Liver (tissue), 8 donors: ENCODE measurements at regions not wholly inside any gene's neighbourhood (a gene's known extent, or its start where the extent isn't known, plus 50 kb on each side); places are given as distances from the start of the nearest gene placed in this dataset.
A peak's percentile ranks its signal among the peaks of the same experiment; 100 is the strongest.

Experiments used
- DNase-seq: peaks from one replicate; pipeline ENCODE4 v3.0.0-alpha.2; 2017; ENCODE audit warnings: low spot score
- H3K27ac ChIP-seq, 2 donors: one replicate each; pipeline ENCODE4 v1.7.0; 2013; ENCODE audit warnings: inconsistent platforms in 2 of 2, low read length in 2 of 2, control low read depth in 1 of 2, low read depth in 1 of 2, mild to moderate bottlenecking in 1 of 2
- H3K27me3 ChIP-seq, 4 donors: one replicate each; pipeline versions ENCODE4 v1.6.1 to v1.7.0; 2013; ENCODE audit warnings: low read length in 3 of 4, inconsistent platforms in 1 of 4, mild to moderate bottlenecking in 1 of 4, moderate library complexity in 1 of 4; ENCODE audit not compliant: control insufficient read depth in 4 of 4, insufficient read depth in 4 of 4
- H3K36me3 ChIP-seq, 4 donors: one replicate each; pipeline versions ENCODE4 v1.6.1 to v1.7.0; 2013; ENCODE audit warnings: low read length in 3 of 4, mild to moderate bottlenecking in 3 of 4, low read depth in 1 of 4, moderate library complexity in 1 of 4; ENCODE audit not compliant: control insufficient read depth in 4 of 4, insufficient read depth in 3 of 4
- H3K4me1 ChIP-seq, 4 donors: one replicate each; pipeline versions ENCODE4 v1.6.1 to v1.7.0; 2013; ENCODE audit warnings: low read length in 3 of 4, mild to moderate bottlenecking in 3 of 4, moderate library complexity in 1 of 4; ENCODE audit not compliant: control insufficient read depth in 4 of 4, insufficient read depth in 4 of 4
- H3K4me3 ChIP-seq, 3 donors: one replicate each; pipeline versions ENCODE4 v1.6.1 to v1.7.0; 2013; ENCODE audit warnings: low read length in 3 of 3, control low read depth in 1 of 3, low read depth in 1 of 3, mild to moderate bottlenecking in 1 of 3
- H3K9ac ChIP-seq, 2 donors: one replicate each; pipeline ENCODE4 v1.7.0; 2013; ENCODE audit warnings: low read length in 2 of 2, mild to moderate bottlenecking in 2 of 2, moderate library complexity in 2 of 2, control low read depth in 1 of 2, low read depth in 1 of 2
- H3K9me3 ChIP-seq, 4 donors: one replicate each; pipeline versions ENCODE4 v1.6.1 to v1.7.0; 2013; ENCODE audit warnings: low read length in 3 of 4; ENCODE audit not compliant: control insufficient read depth in 4 of 4
- ATF3 ChIP-seq: IDR thresholded peaks from 2 replicates; pipeline ENCODE4 v1.6.1; 2016; ENCODE audit warnings: antibody characterized with exemption
- CTCF ChIP-seq: fragments of 150-350 bp; IDR thresholded peaks from 2 replicates; pipeline ENCODE4 v1.5.1; 2017; ENCODE audit warnings: improper control_type of control experiment, low read depth, low read length; ENCODE audit not compliant: missing input control
- EGR1 ChIP-seq, 2 donors: IDR thresholded peaks; 2 replicates each; pipeline ENCODE4 v1.6.1; 2016 to 2018; ENCODE audit warnings: antibody characterized with exemption in 2 of 2, low read depth in 2 of 2
- FOXA1 ChIP-seq: IDR thresholded peaks from 2 replicates; pipeline ENCODE4 v1.6.1; 2016; ENCODE audit warnings: antibody characterized with exemption
- FOXA2 ChIP-seq: IDR thresholded peaks from 2 replicates; pipeline ENCODE4 v1.6.1; 2016; ENCODE audit warnings: antibody characterized with exemption
- GABPA ChIP-seq, 2 donors: IDR thresholded peaks in 1 of 2; conservative IDR thresholded peaks in 1 of 2; 2 replicates each; pipeline ENCODE4 v1.6.1; 2016; ENCODE audit warnings: antibody characterized with exemption in 2 of 2, mild to moderate bottlenecking in 1 of 2, moderate library complexity in 1 of 2
- HNF4A ChIP-seq, 2 donors: conservative IDR thresholded peaks; 2 replicates each; pipeline ENCODE4 v1.6.1; 2016; ENCODE audit warnings: antibody characterized with exemption in 2 of 2, mild to moderate bottlenecking in 2 of 2
- HNF4G ChIP-seq: IDR thresholded peaks from 2 replicates; pipeline ENCODE4 v1.6.1; 2016; ENCODE audit warnings: antibody characterized with exemption
- JUND ChIP-seq, 2 donors: IDR thresholded peaks; 2 replicates each; pipeline ENCODE4 v1.6.1; 2016; ENCODE audit warnings: antibody characterized with exemption in 2 of 2
- MAX ChIP-seq: IDR thresholded peaks from 2 replicates; pipeline ENCODE4 v1.6.1; 2016; ENCODE audit warnings: antibody characterized with exemption
- NR2F2 ChIP-seq: IDR thresholded peaks from 2 replicates; pipeline ENCODE4 v1.6.1; 2016; ENCODE audit warnings: antibody characterized with exemption
- RAD21 ChIP-seq, 2 donors: IDR thresholded peaks; 2 replicates each; pipeline ENCODE4 v1.6.1; 2016; ENCODE audit warnings: antibody characterized with exemption in 2 of 2, mild to moderate bottlenecking in 2 of 2
- REST ChIP-seq: IDR thresholded peaks from 2 replicates; pipeline ENCODE4 v1.6.1; 2016; ENCODE audit warnings: antibody characterized with exemption, mild to moderate bottlenecking
- RXRA ChIP-seq, 2 donors: IDR thresholded peaks; 2 replicates each; pipeline ENCODE4 v1.6.1; 2017 to 2018; ENCODE audit warnings: antibody characterized with exemption in 2 of 2, mild to moderate bottlenecking in 1 of 2
- SP1 ChIP-seq: IDR thresholded peaks from 2 replicates; pipeline ENCODE4 v1.6.1; 2018; ENCODE audit warnings: antibody characterized with exemption, mild to moderate bottlenecking
- TAF1 ChIP-seq: conservative IDR thresholded peaks from 2 replicates; pipeline ENCODE4 v1.6.1; 2016; ENCODE audit warnings: antibody characterized with exemption, mild to moderate bottlenecking
- YY1 ChIP-seq: IDR thresholded peaks from 2 replicates; pipeline ENCODE4 v1.6.1; 2016; ENCODE audit warnings: antibody characterized with exemption, mild to moderate bottlenecking
- WGBS: extraction: QIAGEN DNeasy Blood & Tissue Kit; methylation state at CpG from one replicate; pipeline ENCODE4 v1.1.7; 2013; 5-methylcytosine and 5-hydroxymethylcytosine counted together
- TF ChIP-seq, protein P1 (sequence below): IDR thresholded peaks from 2 replicates; pipeline ENCODE4 v1.6.1; 2016; ENCODE audit warnings: antibody characterized with exemption
- donor health status: healthy.
- donor health status: healthy.
- donor health status: healthy.
- donor health status: healthy.
- donor health status: healthy.

DNA sequence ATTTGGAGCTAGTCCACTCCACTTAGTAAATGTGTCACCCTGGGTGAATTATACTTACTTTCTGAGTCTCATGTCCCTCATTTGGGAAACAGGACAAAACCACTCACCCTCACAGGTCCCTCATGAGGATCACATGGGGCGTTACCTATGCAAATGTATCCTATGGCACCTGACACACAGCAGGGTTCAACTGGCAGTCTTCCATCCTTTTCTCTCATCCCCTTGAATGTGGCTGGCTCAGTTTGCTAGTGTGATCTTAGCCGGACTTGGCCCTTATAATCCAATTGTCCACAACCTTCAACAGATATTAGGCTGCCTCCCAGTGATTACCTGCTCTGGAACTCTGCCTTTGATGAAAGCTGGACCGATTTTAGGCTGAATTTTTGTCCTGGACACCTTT is 308.8 kb downstream of the MAP2K6 start:
- no peaks in the 10 kb centered on the region for H3K36me3 ChIP-seq
- DNase-seq = no peak
- no peaks in the 10 kb centered on the region for H3K9me3 ChIP-seq
- H3K27me3 ChIP-seq = peaks cover 0 to 5% (median 0%) of the 10 kb centered on the region in 4 donors
- no peaks in the 10 kb centered on the region for H3K4me1 ChIP-seq
- H3K9ac ChIP-seq = no peak overlapping the region
- no peak overlapping the region for H3K4me3 ChIP-seq
- H3K27ac ChIP-seq = no peak overlapping the region
- no peak for TF ChIP-seq SP1
- WGBS = 77% methylated on average over 3 of the region's 3 CpGs

DNA sequence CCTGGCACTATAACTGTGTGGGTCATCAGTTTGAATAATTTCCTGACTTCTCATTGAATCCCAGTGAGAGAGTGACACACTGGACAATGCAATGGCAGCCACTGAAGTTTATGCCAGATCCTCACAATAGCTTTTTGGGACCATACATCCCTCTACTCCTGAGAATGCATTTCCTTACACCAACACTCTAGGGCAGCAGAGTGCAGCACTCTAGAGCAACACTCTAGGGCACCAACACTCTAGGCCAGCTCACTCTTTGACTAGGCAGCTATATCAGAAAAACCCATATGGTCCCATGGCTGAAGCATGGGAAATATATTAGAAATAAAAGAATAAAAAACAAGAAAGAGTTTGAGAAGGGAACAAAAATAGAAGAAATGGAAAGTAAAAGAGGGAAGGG is 309.2 kb downstream of the MAP2K6 start:
- no peak for DNase-seq
- Histone ChIP-seq H3K4me1 (no peaks in the 10 kb centered on the region), H3K27me3 (peaks cover 0 to 5% (median 0%) of the 10 kb centered on the region in 4 donors), H3K9ac (no peak overlapping the region), H3K36me3 (no peaks in the 10 kb centered on the region), H3K9me3 (no peaks in the 10 kb centered on the region), H3K4me3 (no peak overlapping the region), H3K27ac (no peak overlapping the region)
- TF ChIP-seq RAD21 (IDR thresholded peaks at IDR 0.05) (peak; percentile 44 to 50), EGR1 (IDR thresholded peaks at IDR 0.05; ENCODE audit: low read depth in 2 of 2) (no peak), REST (no peak)

DNA sequence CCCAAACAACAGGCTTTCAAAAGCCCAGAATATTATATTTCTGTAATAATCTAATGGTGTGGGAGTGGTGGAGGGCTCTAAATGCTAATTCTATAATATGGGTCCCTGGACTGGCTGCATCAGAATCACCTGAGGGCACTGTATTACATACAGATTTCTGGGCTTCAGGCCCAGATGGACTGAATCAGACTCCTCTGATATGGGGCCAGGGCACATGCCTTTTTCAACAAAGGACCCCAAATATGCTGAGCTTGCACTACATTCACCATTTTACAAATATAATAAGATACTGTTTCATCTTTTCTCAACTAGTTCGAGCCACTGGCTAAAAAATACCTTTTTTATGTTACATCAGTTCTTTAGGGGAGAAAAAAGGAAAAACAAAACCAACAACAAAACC is 309.7 kb downstream of the MAP2K6 start:
- no peak for DNase-seq
- Histone ChIP-seq H3K4me1 (no peaks in the 10 kb centered on the region), H3K27me3 (peaks cover 0 to 5% (median 0%) of the 10 kb centered on the region in 4 donors), H3K36me3 (no peaks in the 10 kb centered on the region), H3K4me3 (no peak overlapping the region), H3K27ac (no peak overlapping the region), H3K9me3 (no peaks in the 10 kb centered on the region), H3K9ac (no peak overlapping the region)
- WGBS = 87% methylated on average over 1 of the region's 1 CpG
- TF ChIP-seq, protein P1, sequence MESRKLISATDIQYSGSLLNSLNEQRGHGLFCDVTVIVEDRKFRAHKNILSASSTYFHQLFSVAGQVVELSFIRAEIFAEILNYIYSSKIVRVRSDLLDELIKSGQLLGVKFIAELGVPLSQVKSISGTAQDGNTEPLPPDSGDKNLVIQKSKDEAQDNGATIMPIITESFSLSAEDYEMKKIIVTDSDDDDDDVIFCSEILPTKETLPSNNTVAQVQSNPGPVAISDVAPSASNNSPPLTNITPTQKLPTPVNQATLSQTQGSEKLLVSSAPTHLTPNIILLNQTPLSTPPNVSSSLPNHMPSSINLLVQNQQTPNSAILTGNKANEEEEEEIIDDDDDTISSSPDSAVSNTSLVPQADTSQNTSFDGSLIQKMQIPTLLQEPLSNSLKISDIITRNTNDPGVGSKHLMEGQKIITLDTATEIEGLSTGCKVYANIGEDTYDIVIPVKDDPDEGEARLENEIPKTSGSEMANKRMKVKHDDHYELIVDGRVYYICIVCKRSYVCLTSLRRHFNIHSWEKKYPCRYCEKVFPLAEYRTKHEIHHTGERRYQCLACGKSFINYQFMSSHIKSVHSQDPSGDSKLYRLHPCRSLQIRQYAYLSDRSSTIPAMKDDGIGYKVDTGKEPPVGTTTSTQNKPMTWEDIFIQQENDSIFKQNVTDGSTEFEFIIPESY = no peak
- TF ChIP-seq RXRA (IDR thresholded peaks at IDR 0.05) (no peak), HNF4A (conservative IDR thresholded peaks at IDR 0.05) (no peak), NR2F2 (no peak), FOXA1 (no peak), FOXA2 (no peak), MAX (no peak), JUND (IDR thresholded peaks at IDR 0.05) (no peak), SP1 (no peak), REST (no peak), ATF3 (no peak), HNF4G (no peak), RAD21 (IDR thresholded peaks at IDR 0.05) (no peak), YY1 (no peak), CTCF (no peak), TAF1 (no peak), GABPA (IDR thresholded peaks at IDR 0.05 in 1 of 2, conservative IDR thresholded peaks at IDR 0.05 in 1 of 2) (no peak), EGR1 (IDR thresholded peaks at IDR 0.05; ENCODE audit: low read depth in 2 of 2) (no peak)
